GM23338 (cell line): ENCODE measurements at regions not wholly inside any gene's neighbourhood (a gene's known extent, or its start where the extent isn't known, plus 50 kb on each side); places are given as distances from the start of the nearest gene placed in this dataset.

Experiments
- ATAC-seq: fragments of 200-7000 bp; cut with Tn5 transposase; 3 replicates; pipeline ENCODE4 v1.9.1; 2020
- DNase-seq: peaks from one replicate; pipeline ENCODE4 v3.0.0-alpha.2; 2015; ENCODE audit warnings: low spot score
- H2AFZ ChIP-seq: fragments of 200-600 bp; sonication (generic); 2 replicates; pipeline ENCODE4 v1.8.0; 2016; ENCODE audit warnings: antibody characterized with exemption, mild to moderate bottlenecking, moderate library complexity
- H3F3A ChIP-seq: fragments of 200-600 bp; sonication (generic); replicated peaks from 2 replicates; pipeline ENCODE4 v1.8.0; 2017; ENCODE audit warnings: antibody characterized with exemption, mixed run types, low read depth
- H3K27ac ChIP-seq: fragments of 200-600 bp; sonication (generic); 2 replicates; pipeline ENCODE4 v1.6.1; 2016; ENCODE audit warnings: low read depth
- H3K27me3 ChIP-seq: fragments of 200-600 bp; sonication (generic); 2 replicates; pipeline ENCODE4 v1.8.0; 2016; ENCODE audit warnings: mild to moderate bottlenecking, mixed run types, moderate library complexity; ENCODE audit not compliant: insufficient read depth
- H3K36me3 ChIP-seq: fragments of 200-600 bp; sonication (generic); 2 replicates; pipeline ENCODE4 v1.8.0; 2016; ENCODE audit warnings: mild to moderate bottlenecking; ENCODE audit not compliant: insufficient read depth
- H3K4me1 ChIP-seq: fragments of 200-600 bp; sonication (generic); 2 replicates; pipeline ENCODE4 v1.8.0; 2016; ENCODE audit warnings: mild to moderate bottlenecking, moderate library complexity; ENCODE audit not compliant: insufficient read depth
- H3K4me2 ChIP-seq: fragments of 200-600 bp; sonication (generic); 2 replicates; pipeline ENCODE4 v1.7.1; 2017; ENCODE audit warnings: mixed run types
- H3K4me3 ChIP-seq: fragments of 200-600 bp; sonication (generic); 2 replicates; pipeline ENCODE4 v1.6.1; 2016; ENCODE audit warnings: mixed run types
- H3K79me2 ChIP-seq: fragments of 200-600 bp; sonication (generic); replicated peaks from 2 replicates; pipeline ENCODE4 v1.8.0; 2017; ENCODE audit warnings: mild to moderate bottlenecking; ENCODE audit not compliant: insufficient read depth
- H3K9me2 ChIP-seq: fragments of 200-600 bp; sonication (generic); 2 replicates; pipeline ENCODE4 v1.8.0; 2017; ENCODE audit not compliant: insufficient read depth
- H4K20me1 ChIP-seq: fragments of 200-600 bp; sonication (generic); replicated peaks from 2 replicates; pipeline ENCODE4 v1.8.0; 2017; ENCODE audit warnings: mild to moderate bottlenecking; ENCODE audit not compliant: insufficient read depth
- H3K27ac Mint-ChIP-seq: 2 replicates; pipeline ENCODE4 v1.8.0; 2020; ENCODE audit warnings: inconsistent platforms, mild to moderate bottlenecking, moderate library complexity, mixed read lengths
- H3K27me3 Mint-ChIP-seq: 3 replicates; pipeline ENCODE4 v1.8.0; 2022; ENCODE audit warnings: low read depth, mild to moderate bottlenecking, moderate library complexity, mixed read lengths, inconsistent platforms; ENCODE audit not compliant: insufficient read depth, poor library complexity
- H3K36me3 Mint-ChIP-seq: 3 replicates; pipeline ENCODE4 v1.8.0; 2021; ENCODE audit warnings: low read depth, mild to moderate bottlenecking, inconsistent platforms, moderate library complexity, mixed read lengths
- H3K4me1 Mint-ChIP-seq: 3 replicates; pipeline ENCODE4 v1.8.0; 2020; ENCODE audit warnings: mild to moderate bottlenecking, inconsistent platforms, mixed read lengths
- H3K4me3 Mint-ChIP-seq: 3 replicates; pipeline ENCODE4 v1.8.0; 2021; ENCODE audit warnings: moderate library complexity, mild to moderate bottlenecking, inconsistent platforms, mixed read lengths
- H3K9me3 Mint-ChIP-seq: 3 replicates; pipeline ENCODE4 v1.8.0; 2020; ENCODE audit warnings: moderate library complexity, mild to moderate bottlenecking, inconsistent platforms, mixed read lengths
- CREB1 ChIP-seq: fragments of 250-450 bp; sonication (Bioruptor Pico); IDR thresholded peaks from 2 replicates; pipeline ENCODE4 v1.5.0; 2020; ENCODE audit warnings: low read depth, mild to moderate bottlenecking, moderate library complexity
- EZH2 ChIP-seq: fragments of 200-600 bp; sonication (generic); IDR thresholded peaks from one replicate; pipeline ENCODE4 v1.8.0; 2017; ENCODE audit warnings: antibody characterized with exemption, mild to moderate bottlenecking, low read depth; ENCODE audit not compliant: unreplicated experiment
- EZH2phosphoT487 ChIP-seq: fragments of 200-600 bp; sonication (generic); IDR thresholded peaks from one replicate; pipeline ENCODE4 v1.8.1; 2018; ENCODE audit warnings: antibody characterized with exemption; ENCODE audit not compliant: unreplicated experiment
- JUNB ChIP-seq: IDR thresholded peaks from one replicate; pipeline ENCODE4 v1.6.1; 2016; ENCODE audit warnings: antibody characterized with exemption; ENCODE audit not compliant: unreplicated experiment
- NANOG ChIP-seq: IDR thresholded peaks from 2 replicates; pipeline ENCODE4 v1.6.1; 2016; ENCODE audit warnings: antibody characterized with exemption, borderline replicate concordance
- POLR2AphosphoS5 ChIP-seq: IDR thresholded peaks from 2 replicates; pipeline ENCODE4 v1.6.1; 2016; ENCODE audit warnings: antibody characterized with exemption, low read depth
- ZNF114 ChIP-seq: fragments of 250-450 bp; sonication (Bioruptor Pico); IDR thresholded peaks from 2 replicates; pipeline ENCODE4 v1.5.0; 2020; ENCODE audit warnings: mild to moderate bottlenecking, moderate library complexity
- ZNF331 ChIP-seq: fragments of 250-450 bp; sonication (Bioruptor Pico); IDR thresholded peaks from 2 replicates; pipeline ENCODE4 v1.5.0; 2020; ENCODE audit warnings: low read depth, mild to moderate bottlenecking, moderate library complexity
- TF ChIP-seq, protein P1 (sequence below): IDR thresholded peaks from one replicate; pipeline ENCODE4 v1.6.1; 2018; ENCODE audit warnings: antibody characterized with exemption; ENCODE audit not compliant: unreplicated experiment

DNA sequence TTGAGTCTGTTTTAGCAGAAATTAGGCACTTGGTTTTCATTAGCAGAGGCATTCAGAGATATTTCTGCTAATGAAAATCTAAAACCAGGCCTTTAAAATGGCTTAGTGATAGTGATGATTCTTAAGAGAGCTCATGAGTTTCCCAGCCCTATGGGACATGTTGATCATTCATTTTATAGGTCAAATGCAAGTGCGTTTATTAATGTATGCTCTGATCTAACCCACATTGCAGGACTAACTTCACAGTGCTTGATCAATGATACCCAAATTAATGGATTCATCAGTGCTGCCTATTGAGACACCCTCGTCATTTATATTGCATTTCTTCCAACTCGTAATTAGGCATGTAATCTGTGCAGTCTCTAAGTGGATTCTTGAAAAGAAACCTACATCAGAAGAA lies 54.7 kb upstream of the ETAA1 start:
- H3K27me3 ChIP-seq, result no peaks in the 10 kb centered on the region
- peaks cover 2% of the 10 kb centered on the region; the same call in 1 of the 2 replicates for H3K79me2 ChIP-seq
- peaks cover 10% of the 10 kb centered on the region; the same call in 1 of the 2 replicates for H3F3A ChIP-seq
- H4K20me1 ChIP-seq, result no peaks in the 10 kb centered on the region
- H2AFZ ChIP-seq, result no peak overlapping the region
- ATAC-seq, result no peak
- H3K4me3 ChIP-seq, result no peak overlapping the region
- H3K36me3 ChIP-seq, result peaks cover 16% of the 10 kb centered on the region
- DNase-seq, result no peak
- TF ChIP-seq POLR2AphosphoS5 (peak; percentile 17; the same call in 1 of the 2 replicates), EZH2 (no peak), ZNF114 (CRISPR knock-in tag) (no peak), CREB1 (no peak), EZH2phosphoT487 (no peak), JUNB (no peak), ZNF331 (CRISPR knock-in tag) (no peak)
- TF ChIP-seq, protein P1, sequence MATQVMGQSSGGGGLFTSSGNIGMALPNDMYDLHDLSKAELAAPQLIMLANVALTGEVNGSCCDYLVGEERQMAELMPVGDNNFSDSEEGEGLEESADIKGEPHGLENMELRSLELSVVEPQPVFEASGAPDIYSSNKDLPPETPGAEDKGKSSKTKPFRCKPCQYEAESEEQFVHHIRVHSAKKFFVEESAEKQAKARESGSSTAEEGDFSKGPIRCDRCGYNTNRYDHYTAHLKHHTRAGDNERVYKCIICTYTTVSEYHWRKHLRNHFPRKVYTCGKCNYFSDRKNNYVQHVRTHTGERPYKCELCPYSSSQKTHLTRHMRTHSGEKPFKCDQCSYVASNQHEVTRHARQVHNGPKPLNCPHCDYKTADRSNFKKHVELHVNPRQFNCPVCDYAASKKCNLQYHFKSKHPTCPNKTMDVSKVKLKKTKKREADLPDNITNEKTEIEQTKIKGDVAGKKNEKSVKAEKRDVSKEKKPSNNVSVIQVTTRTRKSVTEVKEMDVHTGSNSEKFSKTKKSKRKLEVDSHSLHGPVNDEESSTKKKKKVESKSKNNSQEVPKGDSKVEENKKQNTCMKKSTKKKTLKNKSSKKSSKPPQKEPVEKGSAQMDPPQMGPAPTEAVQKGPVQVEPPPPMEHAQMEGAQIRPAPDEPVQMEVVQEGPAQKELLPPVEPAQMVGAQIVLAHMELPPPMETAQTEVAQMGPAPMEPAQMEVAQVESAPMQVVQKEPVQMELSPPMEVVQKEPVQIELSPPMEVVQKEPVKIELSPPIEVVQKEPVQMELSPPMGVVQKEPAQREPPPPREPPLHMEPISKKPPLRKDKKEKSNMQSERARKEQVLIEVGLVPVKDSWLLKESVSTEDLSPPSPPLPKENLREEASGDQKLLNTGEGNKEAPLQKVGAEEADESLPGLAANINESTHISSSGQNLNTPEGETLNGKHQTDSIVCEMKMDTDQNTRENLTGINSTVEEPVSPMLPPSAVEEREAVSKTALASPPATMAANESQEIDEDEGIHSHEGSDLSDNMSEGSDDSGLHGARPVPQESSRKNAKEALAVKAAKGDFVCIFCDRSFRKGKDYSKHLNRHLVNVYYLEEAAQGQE, result no peak
- H3K9me2 ChIP-seq, result no peaks in the 10 kb centered on the region
- Mint-ChIP-seq H3K4me3 (no peak overlapping the region), H3K36me3 (no peaks in the 10 kb centered on the region; the same call in 2 of the 3 replicates), H3K27ac (no peak overlapping the region), H3K27me3 (peaks cover 24% of the 10 kb centered on the region), H3K4me1 (peaks cover 23% of the 10 kb centered on the region; the same call in 2 of the 3 replicates), H3K9me3 (no peaks in the 10 kb centered on the region)
- no peak overlapping the region for H3K4me2 ChIP-seq
- H3K4me1 ChIP-seq, result no peaks in the 10 kb centered on the region
- no peak overlapping the region for H3K27ac ChIP-seq

DNA sequence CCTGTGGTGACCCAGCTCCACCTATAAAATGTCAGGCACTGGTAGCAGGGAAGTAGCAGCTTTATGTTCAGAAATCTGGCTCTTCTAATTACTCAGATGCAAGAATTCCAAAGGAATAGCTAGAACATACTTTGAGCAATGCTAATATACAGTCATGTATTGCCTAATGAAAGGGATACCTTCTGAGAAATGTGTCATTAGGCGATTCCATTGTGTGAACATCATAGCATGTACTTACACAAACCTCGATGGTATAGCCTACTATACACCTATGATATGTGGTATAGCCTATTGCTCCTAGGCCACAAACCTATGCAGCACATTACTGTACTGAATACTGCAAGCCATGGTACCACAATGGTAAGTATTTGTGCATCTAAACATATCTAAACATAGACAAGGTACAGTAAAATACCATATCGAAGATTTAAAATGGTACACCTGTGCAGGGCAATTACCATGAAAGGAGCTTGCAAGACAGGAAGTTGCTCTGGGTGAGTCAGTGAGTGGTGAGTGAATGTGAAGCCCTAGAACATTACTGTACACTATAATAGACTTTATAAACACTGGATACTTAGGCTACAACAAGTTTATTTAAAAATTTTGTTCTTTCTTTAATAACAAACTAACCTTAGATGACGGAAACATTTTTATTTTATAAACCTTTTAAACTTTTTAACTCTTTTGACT lies 50.3 kb upstream of the ETAA1 start:
- Histone ChIP-seq H3K79me2 (no peaks in the 10 kb centered on the region), H3K36me3 (peaks cover 11% of the 10 kb centered on the region), H3K27ac (no peak overlapping the region), H3F3A (no peaks in the 10 kb centered on the region), H4K20me1 (no peaks in the 10 kb centered on the region), H2AFZ (no peak overlapping the region), H3K4me1 (no peaks in the 10 kb centered on the region), H3K9me2 (0 out of 2 replicates have a peak, but pooled peaks cover 4% of the 10 kb centered on the region), H3K4me3 (no peak overlapping the region), H3K4me2 (no peak overlapping the region), H3K27me3 (no peaks in the 10 kb centered on the region)
- no peak overlapping the region for H3K4me3 Mint-ChIP-seq
- H3K27me3 Mint-ChIP-seq, result peaks cover 3% of the 10 kb centered on the region
- no peak for ATAC-seq
- no peak overlapping the region for H3K27ac Mint-ChIP-seq
- H3K9me3 Mint-ChIP-seq, result peaks cover 30% of the 10 kb centered on the region
- peaks cover 7% of the 10 kb centered on the region; the same call in 2 of the 3 replicates for H3K4me1 Mint-ChIP-seq
- H3K36me3 Mint-ChIP-seq, result peaks cover 27% of the 10 kb centered on the region
- DNase-seq, result no peak
- TF ChIP-seq CREB1 (no peak), ZNF331 (CRISPR knock-in tag) (no peak), NANOG (no peak), POLR2AphosphoS5 (no peak)
- TF ChIP-seq, protein P1, result no peak
